PFSK-1 (cell line): ENCODE measurements at regions not wholly inside any gene's neighbourhood (a gene's known extent, or its start where the extent isn't known, plus 50 kb on each side); places are given as distances from the start of the nearest gene placed in this dataset.

ENCODE experiments used
- POLR2AphosphoS5 ChIP-seq: IDR thresholded peaks from 2 replicates; pipeline ENCODE4 v1.6.1; 2012; ENCODE audit warnings: low read depth, mild to moderate bottlenecking, control low read depth, low read length, moderate library complexity
- SIN3A ChIP-seq: IDR thresholded peaks from 2 replicates; pipeline ENCODE4 v1.6.1; 2012; ENCODE audit warnings: mild to moderate bottlenecking, low read length, moderate library complexity, borderline replicate concordance; ENCODE audit not compliant: insufficient read depth
- TF ChIP-seq, protein P1 (sequence below), 2 experiments: IDR thresholded peaks; 2 replicates each; pipeline versions ENCODE4 v1.6.1 to v1.8.0; 2011 to 2012; ENCODE audit warnings: low read depth in 2 of 2, low read length in 2 of 2, control low read depth in 1 of 2, inconsistent platforms in 1 of 2, mild to moderate bottlenecking in 1 of 2, moderate library complexity in 1 of 2; ENCODE audit not compliant: insufficient read depth in 1 of 2

DNA sequence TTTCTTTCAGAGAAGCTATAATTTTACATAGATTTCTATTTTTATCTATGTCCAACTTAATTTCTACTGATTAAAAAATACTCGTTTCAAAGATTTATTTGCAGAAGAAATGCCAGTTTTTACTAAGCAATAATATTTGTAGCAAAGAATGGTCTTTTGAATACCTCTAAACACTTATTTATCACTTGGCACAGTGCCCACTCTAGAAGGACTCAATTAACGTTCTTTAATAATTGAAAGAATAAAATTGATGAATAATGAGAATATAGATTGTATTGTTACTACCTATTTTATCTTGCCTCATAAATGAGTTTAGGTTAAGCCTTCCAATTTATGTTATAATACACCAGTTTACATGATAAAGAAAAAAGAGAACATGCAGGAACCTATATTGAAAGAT is 889.7 kb upstream of the CDH9 start:
- TF ChIP-seq POLR2AphosphoS5, result no peak
- TF ChIP-seq, protein P1, sequence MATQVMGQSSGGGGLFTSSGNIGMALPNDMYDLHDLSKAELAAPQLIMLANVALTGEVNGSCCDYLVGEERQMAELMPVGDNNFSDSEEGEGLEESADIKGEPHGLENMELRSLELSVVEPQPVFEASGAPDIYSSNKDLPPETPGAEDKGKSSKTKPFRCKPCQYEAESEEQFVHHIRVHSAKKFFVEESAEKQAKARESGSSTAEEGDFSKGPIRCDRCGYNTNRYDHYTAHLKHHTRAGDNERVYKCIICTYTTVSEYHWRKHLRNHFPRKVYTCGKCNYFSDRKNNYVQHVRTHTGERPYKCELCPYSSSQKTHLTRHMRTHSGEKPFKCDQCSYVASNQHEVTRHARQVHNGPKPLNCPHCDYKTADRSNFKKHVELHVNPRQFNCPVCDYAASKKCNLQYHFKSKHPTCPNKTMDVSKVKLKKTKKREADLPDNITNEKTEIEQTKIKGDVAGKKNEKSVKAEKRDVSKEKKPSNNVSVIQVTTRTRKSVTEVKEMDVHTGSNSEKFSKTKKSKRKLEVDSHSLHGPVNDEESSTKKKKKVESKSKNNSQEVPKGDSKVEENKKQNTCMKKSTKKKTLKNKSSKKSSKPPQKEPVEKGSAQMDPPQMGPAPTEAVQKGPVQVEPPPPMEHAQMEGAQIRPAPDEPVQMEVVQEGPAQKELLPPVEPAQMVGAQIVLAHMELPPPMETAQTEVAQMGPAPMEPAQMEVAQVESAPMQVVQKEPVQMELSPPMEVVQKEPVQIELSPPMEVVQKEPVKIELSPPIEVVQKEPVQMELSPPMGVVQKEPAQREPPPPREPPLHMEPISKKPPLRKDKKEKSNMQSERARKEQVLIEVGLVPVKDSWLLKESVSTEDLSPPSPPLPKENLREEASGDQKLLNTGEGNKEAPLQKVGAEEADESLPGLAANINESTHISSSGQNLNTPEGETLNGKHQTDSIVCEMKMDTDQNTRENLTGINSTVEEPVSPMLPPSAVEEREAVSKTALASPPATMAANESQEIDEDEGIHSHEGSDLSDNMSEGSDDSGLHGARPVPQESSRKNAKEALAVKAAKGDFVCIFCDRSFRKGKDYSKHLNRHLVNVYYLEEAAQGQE (IDR thresholded peaks at IDR 0.05; ENCODE audit: insufficient read depth in 1 of 2, low read depth in 2 of 2, low read length in 2 of 2), result no peak
- TF ChIP-seq SIN3A, result no peak
